ENCODE measurements at regions not wholly inside any gene's neighbourhood (a gene's known extent, or its start where the extent isn't known, plus 50 kb on each side); places are given as distances from the start of the nearest gene placed in this dataset.

DNA sequence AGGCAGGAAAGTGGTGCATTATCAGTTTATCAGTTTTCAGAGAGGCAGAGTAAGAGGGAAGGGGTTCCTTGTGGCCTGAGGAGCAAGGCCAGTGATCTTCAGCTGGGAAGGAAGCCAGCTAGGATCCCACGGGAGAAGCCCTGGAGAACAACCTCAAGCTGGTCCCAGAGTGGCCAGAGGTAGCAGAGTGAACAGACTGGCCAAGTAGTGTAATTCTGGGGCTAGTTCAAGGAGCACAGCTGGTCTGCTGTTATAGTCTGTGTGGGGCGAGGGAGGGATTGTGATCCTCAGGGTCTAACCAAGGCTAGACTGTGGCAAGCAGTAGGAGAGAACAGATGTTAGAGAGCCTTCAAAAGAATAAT lies 164.6 kb downstream of the CARTPT start:
- H3K36me3 ChIP-seq (ENCODE audit: control insufficient read depth, insufficient read depth, low read length), result no peaks in the 10 kb centered on the region
- H3K4me1 ChIP-seq (ENCODE audit: control insufficient read depth, insufficient read depth, low read length), result no peaks in the 10 kb centered on the region
- H3K27ac ChIP-seq (ENCODE audit: low read depth, low read length), result no peak overlapping the region
- no peaks in the 10 kb centered on the region for H3K27me3 ChIP-seq (ENCODE audit: control insufficient read depth, insufficient read depth, low read length)
- no peak overlapping the region for H3K9ac ChIP-seq (ENCODE audit: low read length)
- H3K4me3 ChIP-seq (ENCODE audit: low read length), result no peak overlapping the region

DNA sequence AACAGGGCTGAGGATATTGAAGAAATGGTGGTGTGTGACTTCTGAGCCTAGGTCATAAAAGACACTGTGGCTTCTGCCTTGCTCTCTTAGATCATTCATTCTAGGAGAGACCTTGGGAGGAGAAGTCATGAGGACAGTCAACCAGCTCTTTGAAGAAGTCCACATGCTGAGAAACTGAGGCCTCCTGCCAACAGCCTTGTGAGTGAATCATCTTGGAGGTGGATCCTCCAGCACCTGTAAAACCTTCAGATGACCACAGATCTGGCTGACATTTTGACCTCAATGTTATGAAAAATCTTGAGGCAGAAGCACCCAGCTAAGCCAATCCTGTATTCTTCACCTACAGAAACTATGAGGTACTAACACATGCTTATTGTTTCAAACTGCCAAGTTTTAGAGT lies 165.9 kb downstream of the CARTPT start:
- Histone ChIP-seq H3K9ac (ENCODE audit: low read length) (no peak overlapping the region), H3K4me1 (ENCODE audit: control insufficient read depth, insufficient read depth, low read length) (no peaks in the 10 kb centered on the region), H3K27ac (ENCODE audit: low read depth, low read length) (no peak overlapping the region), H3K4me3 (ENCODE audit: low read length) (no peak overlapping the region), H3K36me3 (ENCODE audit: control insufficient read depth, insufficient read depth, low read length) (no peaks in the 10 kb centered on the region), H3K27me3 (ENCODE audit: control insufficient read depth, insufficient read depth, low read length) (no peaks in the 10 kb centered on the region)

DNA sequence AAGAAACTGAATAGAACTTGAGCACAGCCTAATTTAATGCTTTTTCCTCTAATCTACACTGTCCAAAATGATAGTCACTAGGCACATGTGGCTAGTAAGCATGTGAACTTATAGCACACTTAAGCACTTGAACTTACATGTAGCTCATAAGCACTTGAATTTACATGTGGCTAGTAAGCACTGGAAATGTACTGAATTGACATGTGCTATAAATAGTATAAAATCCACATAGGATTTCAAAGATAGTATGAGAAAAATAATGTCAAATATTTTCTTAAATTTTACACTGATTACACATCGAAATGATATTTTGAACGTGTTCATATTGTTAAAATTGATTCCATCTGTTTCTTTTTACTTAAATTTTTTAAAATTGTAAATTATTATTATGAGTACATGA lies 167.3 kb downstream of the CARTPT start:
- H3K9ac ChIP-seq (ENCODE audit: low read length), result no peak overlapping the region
- H3K27me3 ChIP-seq (ENCODE audit: control insufficient read depth, insufficient read depth, low read length), result no peaks in the 10 kb centered on the region
- no peaks in the 10 kb centered on the region for H3K4me1 ChIP-seq (ENCODE audit: control insufficient read depth, insufficient read depth, low read length)
- H3K36me3 ChIP-seq (ENCODE audit: control insufficient read depth, insufficient read depth, low read length), result no peaks in the 10 kb centered on the region
- no peak overlapping the region for H3K4me3 ChIP-seq (ENCODE audit: low read length)
- H3K27ac ChIP-seq (ENCODE audit: low read depth, low read length), result no peak overlapping the region

GRCh38 chr5:71887680-71888079 lies 168.6 kb downstream of the CARTPT start:
- no peak overlapping the region for H3K9ac ChIP-seq (ENCODE audit: low read length)
- H3K4me3 ChIP-seq (ENCODE audit: low read length), result no peak overlapping the region
- no peaks in the 10 kb centered on the region for H3K27me3 ChIP-seq (ENCODE audit: control insufficient read depth, insufficient read depth, low read length)
- no peaks in the 10 kb centered on the region for H3K36me3 ChIP-seq (ENCODE audit: control insufficient read depth, insufficient read depth, low read length)
- peaks cover 2% of the 10 kb centered on the region for H3K4me1 ChIP-seq (ENCODE audit: control insufficient read depth, insufficient read depth, low read length)
- H3K27ac ChIP-seq (ENCODE audit: low read depth, low read length), result no peak overlapping the region

- H3K4me3 ChIP-seq (ENCODE audit: low read length), result no peak overlapping the region
- H3K9ac ChIP-seq (ENCODE audit: low read length), result no peak overlapping the region
- peaks cover 2% of the 10 kb centered on the region for H3K4me1 ChIP-seq (ENCODE audit: control insufficient read depth, insufficient read depth, low read length)
- no peaks in the 10 kb centered on the region for H3K27me3 ChIP-seq (ENCODE audit: control insufficient read depth, insufficient read depth, low read length)
- H3K27ac ChIP-seq (ENCODE audit: low read depth, low read length), result no peak overlapping the region
- no peaks in the 10 kb centered on the region for H3K36me3 ChIP-seq (ENCODE audit: control insufficient read depth, insufficient read depth, low read length)
Observed at GRCh38 chr5:71891406-71891805, 172.3 kb downstream of the CARTPT start.

DNA sequence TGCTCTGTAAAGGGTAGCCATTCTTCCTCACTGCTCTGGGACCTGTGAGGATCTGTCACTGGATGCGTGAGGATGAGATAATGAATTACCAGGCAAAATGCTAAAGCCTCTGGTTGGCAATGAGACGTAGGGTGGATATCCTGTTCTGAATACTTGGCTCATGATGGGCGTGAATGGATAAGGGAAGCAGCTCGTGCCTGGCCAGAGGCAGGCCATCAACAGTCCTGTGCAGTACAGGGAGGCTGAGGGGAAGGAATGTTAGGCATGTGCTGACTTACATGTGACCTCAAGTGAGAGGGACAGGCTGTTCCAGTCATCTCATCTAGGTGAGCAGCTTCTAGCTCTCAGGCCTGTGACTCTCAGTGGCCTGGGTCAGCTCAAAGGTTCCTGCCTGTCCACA lies 172.8 kb downstream of the CARTPT start:
- Histone ChIP-seq H3K27ac (ENCODE audit: low read depth, low read length) (no peak overlapping the region), H3K4me1 (ENCODE audit: control insufficient read depth, insufficient read depth, low read length) (peaks cover 2% of the 10 kb centered on the region), H3K27me3 (ENCODE audit: control insufficient read depth, insufficient read depth, low read length) (no peaks in the 10 kb centered on the region), H3K36me3 (ENCODE audit: control insufficient read depth, insufficient read depth, low read length) (no peaks in the 10 kb centered on the region), H3K4me3 (ENCODE audit: low read length) (no peak overlapping the region), H3K9ac (ENCODE audit: low read length) (no peak overlapping the region)

DNA sequence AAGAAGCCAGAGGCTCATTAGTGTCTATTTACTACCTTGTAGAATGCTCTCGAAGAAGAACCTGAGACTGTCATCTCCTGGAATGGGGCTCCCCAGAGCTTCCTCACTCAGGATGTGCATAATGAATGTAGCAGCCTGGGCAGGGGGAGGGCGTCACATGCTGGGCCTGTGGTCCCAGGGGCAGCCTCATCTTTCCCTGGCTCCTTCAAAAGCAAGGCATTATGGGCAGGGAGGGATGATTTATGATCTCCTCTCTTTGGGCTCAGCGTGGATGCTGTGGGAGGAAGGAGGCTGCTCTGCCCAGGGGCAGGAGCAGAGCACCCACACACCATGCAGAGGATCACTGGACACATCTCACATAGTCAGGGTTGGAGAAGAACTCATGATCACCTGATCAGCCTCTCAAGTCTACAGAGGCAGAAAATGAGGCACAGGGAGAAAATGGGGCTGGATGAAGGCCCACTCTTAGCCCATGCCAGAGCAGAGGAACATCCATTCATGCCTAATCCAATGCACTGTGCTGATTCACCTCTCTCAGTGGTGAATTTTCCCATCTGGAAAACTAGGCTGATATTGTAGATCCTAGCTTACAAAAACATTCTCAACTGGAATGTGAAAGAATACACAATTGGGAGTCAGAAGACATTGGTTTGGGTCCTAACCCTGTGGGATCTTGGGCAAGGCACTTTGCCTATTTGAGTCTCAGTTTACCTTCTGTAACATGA lies 173.7 kb downstream of the CARTPT start:
- Histone ChIP-seq H3K4me3 (ENCODE audit: low read length) (no peak overlapping the region), H3K9ac (ENCODE audit: low read length) (no peak overlapping the region), H3K27me3 (ENCODE audit: control insufficient read depth, insufficient read depth, low read length) (no peaks in the 10 kb centered on the region), H3K4me1 (ENCODE audit: control insufficient read depth, insufficient read depth, low read length) (peaks cover 2% of the 10 kb centered on the region), H3K27ac (ENCODE audit: low read depth, low read length) (no peak overlapping the region), H3K36me3 (ENCODE audit: control insufficient read depth, insufficient read depth, low read length) (no peaks in the 10 kb centered on the region)

DNA sequence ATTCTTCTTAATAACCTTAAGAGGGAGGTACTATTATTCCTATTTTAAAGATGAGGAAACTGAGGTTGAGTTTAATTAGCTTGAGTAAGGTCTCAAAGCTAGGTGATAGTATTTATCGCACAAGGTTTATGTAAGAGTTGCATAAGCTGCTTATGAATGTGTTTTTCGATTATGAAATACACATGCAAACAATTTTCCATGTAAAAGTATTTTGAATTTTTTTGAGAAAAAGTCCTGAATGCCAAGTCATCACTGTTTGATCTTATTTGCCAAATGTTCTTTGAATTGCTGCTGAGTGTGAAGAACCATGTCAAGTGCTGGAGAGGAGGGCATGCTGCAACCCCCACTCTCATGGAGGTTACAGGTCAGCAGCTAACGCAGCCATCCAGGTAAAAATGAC lies 174.4 kb downstream of the CARTPT start:
- Histone ChIP-seq H3K27me3 (ENCODE audit: control insufficient read depth, insufficient read depth, low read length) (no peaks in the 10 kb centered on the region), H3K9ac (ENCODE audit: low read length) (no peak overlapping the region), H3K36me3 (ENCODE audit: control insufficient read depth, insufficient read depth, low read length) (no peaks in the 10 kb centered on the region), H3K4me3 (ENCODE audit: low read length) (no peak overlapping the region), H3K4me1 (ENCODE audit: control insufficient read depth, insufficient read depth, low read length) (peaks cover 2% of the 10 kb centered on the region), H3K27ac (ENCODE audit: low read depth, low read length) (no peak overlapping the region)

GRCh38 chr5:71894091-71894490 lies 175.0 kb downstream of the CARTPT start:
- Histone ChIP-seq H3K36me3 (ENCODE audit: control insufficient read depth, insufficient read depth, low read length) (no peaks in the 10 kb centered on the region), H3K27ac (ENCODE audit: low read depth, low read length) (no peak overlapping the region), H3K4me3 (ENCODE audit: low read length) (no peak overlapping the region)

DNA sequence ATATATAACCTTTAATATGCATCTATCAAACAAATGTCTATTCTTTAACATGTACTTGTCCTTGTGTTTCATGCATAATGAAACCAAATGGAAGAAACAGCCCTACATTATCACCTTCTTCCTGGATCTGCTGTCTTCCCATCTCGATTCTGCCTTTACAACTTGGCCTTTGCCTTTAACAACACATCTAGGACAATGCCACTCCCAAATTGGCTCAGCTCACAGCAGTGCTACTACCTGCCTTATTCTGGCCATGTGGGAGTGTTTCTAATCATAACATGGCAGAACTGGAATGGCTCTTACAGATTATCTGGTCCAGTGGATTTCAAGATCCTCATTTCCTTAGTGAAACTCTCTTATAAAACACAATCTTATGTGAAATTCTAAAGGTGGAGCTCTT lies 176.5 kb downstream of the CARTPT start:
- Histone ChIP-seq H3K27me3 (ENCODE audit: control insufficient read depth, insufficient read depth, low read length) (no peaks in the 10 kb centered on the region), H3K9ac (ENCODE audit: low read length) (no peak overlapping the region), H3K4me3 (ENCODE audit: low read length) (no peak overlapping the region), H3K4me1 (ENCODE audit: control insufficient read depth, insufficient read depth, low read length) (peaks cover 2% of the 10 kb centered on the region), H3K36me3 (ENCODE audit: control insufficient read depth, insufficient read depth, low read length) (no peaks in the 10 kb centered on the region), H3K27ac (ENCODE audit: low read depth, low read length) (no peak overlapping the region)

More at GRCh38 chr5:71894091-71894490, 175.0 kb downstream of the CARTPT start:
- Histone ChIP-seq H3K9ac (ENCODE audit: low read length) (no peak overlapping the region), H3K27me3 (ENCODE audit: control insufficient read depth, insufficient read depth, low read length) (no peaks in the 10 kb centered on the region), H3K4me1 (ENCODE audit: control insufficient read depth, insufficient read depth, low read length) (peaks cover 2% of the 10 kb centered on the region)

DNA sequence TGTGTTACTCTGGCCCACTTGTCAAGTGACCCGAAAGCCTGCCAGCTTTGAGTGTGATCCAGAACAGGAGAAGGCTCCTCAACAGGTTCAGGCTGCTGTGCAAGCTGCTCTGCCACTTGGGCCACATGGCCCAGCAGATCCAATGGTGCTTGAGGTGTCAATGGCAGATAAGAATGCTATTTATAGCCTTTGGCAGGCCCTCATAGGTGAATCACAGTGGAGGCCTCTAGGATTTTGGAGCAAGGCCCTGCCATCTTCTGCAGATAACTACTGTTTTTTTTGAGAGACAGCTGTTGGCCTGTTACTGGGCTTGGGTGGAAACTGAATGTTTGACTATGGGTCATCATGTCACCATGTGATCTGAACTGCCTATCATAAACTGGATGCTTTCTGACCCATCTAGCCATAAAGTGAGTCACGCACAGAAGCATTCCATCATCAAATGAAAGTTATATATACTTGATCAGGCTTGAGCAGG lies 180.8 kb downstream of the CARTPT start:
- Histone ChIP-seq H3K27me3 (ENCODE audit: control insufficient read depth, insufficient read depth, low read length) (no peaks in the 10 kb centered on the region), H3K27ac (ENCODE audit: low read depth, low read length) (no peak overlapping the region), H3K4me3 (ENCODE audit: low read length) (no peak overlapping the region), H3K36me3 (ENCODE audit: control insufficient read depth, insufficient read depth, low read length) (no peaks in the 10 kb centered on the region), H3K9ac (ENCODE audit: low read length) (no peak overlapping the region), H3K4me1 (ENCODE audit: control insufficient read depth, insufficient read depth, low read length) (no peaks in the 10 kb centered on the region)

GRCh38 chr5:71903808-71904207 lies 184.7 kb downstream of the CARTPT start:
- H3K9ac ChIP-seq (ENCODE audit: low read length), result no peak overlapping the region
- H3K27ac ChIP-seq (ENCODE audit: low read depth, low read length), result no peak overlapping the region
- no peak overlapping the region for H3K4me3 ChIP-seq (ENCODE audit: low read length)
- H3K4me1 ChIP-seq (ENCODE audit: control insufficient read depth, insufficient read depth, low read length), result peaks cover 14% of the 10 kb centered on the region
- H3K27me3 ChIP-seq (ENCODE audit: control insufficient read depth, insufficient read depth, low read length), result no peaks in the 10 kb centered on the region
- H3K36me3 ChIP-seq (ENCODE audit: control insufficient read depth, insufficient read depth, low read length), result no peaks in the 10 kb centered on the region

GRCh38 chr5:71904852-71905251 lies 185.8 kb downstream of the CARTPT start:
- no peak overlapping the region for H3K4me3 ChIP-seq (ENCODE audit: low read length)
- peaks cover 14% of the 10 kb centered on the region for H3K4me1 ChIP-seq (ENCODE audit: control insufficient read depth, insufficient read depth, low read length)
- H3K36me3 ChIP-seq (ENCODE audit: control insufficient read depth, insufficient read depth, low read length), result no peaks in the 10 kb centered on the region
- H3K9ac ChIP-seq (ENCODE audit: low read length), result no peak overlapping the region
- H3K27me3 ChIP-seq (ENCODE audit: control insufficient read depth, insufficient read depth, low read length), result no peaks in the 10 kb centered on the region
- no peak overlapping the region for H3K27ac ChIP-seq (ENCODE audit: low read depth, low read length)
